Caco-2 (cell line): ENCODE measurements at regions not wholly inside any gene's neighbourhood (a gene's known extent, or its start where the extent isn't known, plus 50 kb on each side); places are given as distances from the start of the nearest gene placed in this dataset.

Experiments
- BruUV-seq: library from RNA; stranded (reverse); fragments of 400-500 nt; replicated peaks from 2 replicates; lab custom pipeline; 2021; lab: Mats Ljungman, UMichigan
- CTCF ChIA-PET: fragments of 300-600 bp; sonication (Branson Sonifier 250); formaldehyde crosslinking; loops from one replicate; lab custom pipeline; 2022; ENCODE audit warnings: antibody characterized with exemption; lab: Charles Lee
- POLR2A ChIA-PET: fragments of 300-600 bp; sonication (Branson Sonifier 250); formaldehyde crosslinking; loops from one replicate; lab custom pipeline; 2022; ENCODE audit warnings: antibody characterized with exemption; lab: Charles Lee
- DNase-seq, 2 experiments: peaks; one replicate each; pipeline versions ENCODE4 v3.0.0 to v3.0.0-alpha.2; 2020 to 2022
- H3K27me3 ChIP-seq: replicated peaks from 2 replicates; pipeline ENCODE4 v1.6.0; 2011; ENCODE audit warnings: low read length; ENCODE audit not compliant: control insufficient read depth, insufficient read depth
- H3K36me3 ChIP-seq: 2 replicates; pipeline ENCODE4 v1.5.1; 2011; ENCODE audit warnings: low read length; ENCODE audit not compliant: control insufficient read depth, insufficient read depth
- H3K4me1 ChIP-seq: fragments of 250-450 bp; sonication (Bioruptor Pico); 2 replicates; pipeline ENCODE4 v1.5.1; 2020; ENCODE audit warnings: mild to moderate bottlenecking
- H3K4me3 ChIP-seq: 2 replicates; pipeline ENCODE4 v1.5.1; 2011; ENCODE audit warnings: low read depth, mild to moderate bottlenecking, control low read depth, low read length
- H3K9me3 ChIP-seq: fragments of 250-450 bp; sonication (Bioruptor Pico); 2 replicates; pipeline ENCODE4 v1.5.1; 2020; ENCODE audit warnings: mild to moderate bottlenecking, moderate library complexity
- H3K27ac Mint-ChIP-seq: one replicate; pipeline ENCODE4 v1.8.0; 2022; ENCODE audit warnings: mixed read lengths; ENCODE audit not compliant: unreplicated experiment
- H3K27me3 Mint-ChIP-seq: one replicate; pipeline ENCODE4 v1.8.0; 2022; ENCODE audit warnings: mixed read lengths; ENCODE audit not compliant: insufficient read depth, unreplicated experiment
- H3K36me3 Mint-ChIP-seq: one replicate; pipeline ENCODE4 v1.8.0; 2022; ENCODE audit warnings: mild to moderate bottlenecking, mixed read lengths; ENCODE audit not compliant: insufficient read depth, unreplicated experiment
- H3K4me1 Mint-ChIP-seq: one replicate; pipeline ENCODE4 v1.8.0; 2022; ENCODE audit warnings: low read depth, mixed read lengths; ENCODE audit not compliant: unreplicated experiment
- H3K4me3 Mint-ChIP-seq: one replicate; pipeline ENCODE4 v1.8.0; 2022; ENCODE audit warnings: mild to moderate bottlenecking, moderate library complexity, mixed read lengths; ENCODE audit not compliant: unreplicated experiment
- H3K9me3 Mint-ChIP-seq: one replicate; pipeline ENCODE4 v1.8.0; 2022; ENCODE audit warnings: mixed read lengths; ENCODE audit not compliant: unreplicated experiment
- CTCF ChIP-seq, 2 experiments: fragments of 200-600 bp in 1 of 2; IDR thresholded peaks; 1 replicate in 1 of 2; 2 replicates in 1 of 2; pipeline versions ENCODE4 v1.5.1 to v1.8.0; 2011 to 2022; ENCODE audit warnings: antibody characterized with exemption in 1 of 2, control low read depth in 1 of 2, inconsistent platforms in 1 of 2, low read depth in 1 of 2, low read length in 1 of 2, mild to moderate bottlenecking in 1 of 2, moderate library complexity in 1 of 2; ENCODE audit not compliant: insufficient read depth in 1 of 2, severe bottlenecking in 1 of 2, unreplicated experiment in 1 of 2
- intact Hi-C: fragments of 100-400 bp; cut with micrococcal nuclease; formaldehyde crosslinking; loops from one replicate; pipeline ENCODE4 v1.10.0; 2022; ENCODE audit not compliant: unreplicated experiment

- no peaks in the 10 kb centered on the region for H3K4me1 Mint-ChIP-seq
- intact Hi-C loops: no loop called here
Measured at GRCh38 chr18:44265437-44265836, 415.3 kb upstream of the SETBP1 start.

DNA sequence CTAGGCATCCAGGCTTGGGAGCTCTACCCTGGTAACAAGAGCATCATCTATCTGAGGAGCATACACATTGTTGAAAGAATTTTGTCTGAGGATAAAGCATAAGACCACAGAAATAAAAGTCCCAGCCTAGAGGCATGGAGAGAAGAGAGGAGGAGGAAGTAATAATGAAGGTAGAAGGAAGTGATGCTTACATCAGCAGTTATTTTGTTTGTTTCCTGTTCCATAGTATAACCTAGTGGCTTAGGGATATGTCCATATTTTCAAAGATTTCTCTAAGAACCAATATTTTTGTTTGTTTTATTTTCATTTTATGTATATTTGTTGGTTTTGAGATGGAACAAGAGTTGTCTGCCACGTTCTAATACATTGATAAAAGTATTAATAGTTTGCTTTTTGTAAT, 407.4 kb upstream of the SETBP1 start:
- intact Hi-C loops: no loop called here
- H3K4me1 ChIP-seq: no peaks in the 10 kb centered on the region
- Mint-ChIP-seq H3K9me3 (no peaks in the 10 kb centered on the region), H3K36me3 (no peaks in the 10 kb centered on the region), H3K4me3 (no peak overlapping the region), H3K27ac (no peak overlapping the region), H3K4me1 (no peaks in the 10 kb centered on the region), H3K27me3 (no peaks in the 10 kb centered on the region)
- no peak for DNase-seq
- ChIA-PET CTCF (no interaction called here), POLR2A (no interaction called here)
- no peaks in the 10 kb centered on the region for H3K36me3 ChIP-seq
- H3K4me3 ChIP-seq: no peak overlapping the region
- no peaks in the 10 kb centered on the region for H3K27me3 ChIP-seq
- no TSS peak for BruUV-seq
- no peaks in the 10 kb centered on the region for H3K9me3 ChIP-seq
- TF ChIP-seq CTCF (IDR thresholded peaks at IDR 0.05; ENCODE audit: insufficient read depth in 1 of 2, low read depth in 1 of 2, low read length in 1 of 2, severe bottlenecking in 1 of 2, unreplicated experiment in 1 of 2): no peak

More at GRCh38 chr18:44265437-44265836, 415.3 kb upstream of the SETBP1 start:
- Mint-ChIP-seq H3K27ac (no peak overlapping the region), H3K27me3 (no peaks in the 10 kb centered on the region), H3K9me3 (no peaks in the 10 kb centered on the region), H3K4me3 (no peak overlapping the region), H3K36me3 (no peaks in the 10 kb centered on the region)
- no peak for TF ChIP-seq CTCF (IDR thresholded peaks at IDR 0.05; ENCODE audit: insufficient read depth in 1 of 2, low read depth in 1 of 2, low read length in 1 of 2, severe bottlenecking in 1 of 2, unreplicated experiment in 1 of 2)
- DNase-seq: no peak
- Histone ChIP-seq H3K4me3 (no peak overlapping the region), H3K9me3 (no peaks in the 10 kb centered on the region), H3K36me3 (no peaks in the 10 kb centered on the region), H3K4me1 (no peaks in the 10 kb centered on the region), H3K27me3 (no peaks in the 10 kb centered on the region)
- BruUV-seq: no TSS peak
- ChIA-PET POLR2A (no interaction called here), CTCF (no interaction called here)

- DNase-seq: no peak
- Histone ChIP-seq H3K36me3 (no peaks in the 10 kb centered on the region), H3K9me3 (no peaks in the 10 kb centered on the region), H3K4me1 (no peaks in the 10 kb centered on the region), H3K27me3 (no peaks in the 10 kb centered on the region), H3K4me3 (no peak overlapping the region)
- CTCF ChIA-PET: no interaction called here
- Mint-ChIP-seq H3K36me3 (no peaks in the 10 kb centered on the region), H3K27ac (no peak overlapping the region), H3K4me3 (no peak overlapping the region), H3K27me3 (peaks cover 3% of the 10 kb centered on the region), H3K9me3 (no peaks in the 10 kb centered on the region), H3K4me1 (no peaks in the 10 kb centered on the region)
- TF ChIP-seq CTCF (IDR thresholded peaks at IDR 0.05; ENCODE audit: insufficient read depth in 1 of 2, low read depth in 1 of 2, low read length in 1 of 2, severe bottlenecking in 1 of 2, unreplicated experiment in 1 of 2): no peak
- intact Hi-C loops: no loop called here
- no TSS peak for BruUV-seq
- POLR2A ChIA-PET: no interaction called here
Measured at GRCh38 chr18:44280479-44280878, 400.2 kb upstream of the SETBP1 start.
